ENCODE measurements at regions not wholly inside any gene's neighbourhood (a gene's known extent, or its start where the extent isn't known, plus 50 kb on each side); places are given as distances from the start of the nearest gene placed in this dataset.

- H3K36me3 ChIP-seq (replicated peaks; ENCODE audit: insufficient read depth, low read length), result no peaks in the 10 kb centered on the region
- TF ChIP-seq EZH2 (optimal IDR thresholded peaks at IDR 0.05; ENCODE audit: low read depth, low read length) (no peak), CTCF (IDR thresholded peaks at IDR 0.05; ENCODE audit: low read length) (no peak), EZH2phosphoT487 (IDR thresholded peaks at IDR 0.05; ENCODE audit: low read length) (no peak)
Measured at GRCh38 chr11:91854780-91855179, 369.8 kb upstream of the FAT3 start.

GRCh38 chr11:91854171-91854570 is 370.4 kb upstream of the FAT3 start:
- H3K27me3 ChIP-seq (replicated peaks; ENCODE audit: insufficient read depth, low read length), result no peaks in the 10 kb centered on the region
- H3K79me2 ChIP-seq (ENCODE audit: low read length), result no peaks in the 10 kb centered on the region
- no peak for DNase-seq
- no peaks in the 10 kb centered on the region for H3F3A ChIP-seq (ENCODE audit: insufficient read depth, low read length)
- H3K4me1 ChIP-seq (ENCODE audit: low read length), result no peaks in the 10 kb centered on the region
- H3K9ac ChIP-seq (ENCODE audit: low read length), result no peak overlapping the region
- H2AFZ ChIP-seq (ENCODE audit: low read length), result no peak overlapping the region
- no peak overlapping the region for H3K27ac ChIP-seq (ENCODE audit: low read length)
- H3K36me3 ChIP-seq (replicated peaks; ENCODE audit: insufficient read depth, low read length), result no peaks in the 10 kb centered on the region
- H3K9me3 ChIP-seq (replicated peaks; ENCODE audit: insufficient read depth, low read length), result no peaks in the 10 kb centered on the region
- no peak for TF ChIP-seq EZH2phosphoT487 (IDR thresholded peaks at IDR 0.05; ENCODE audit: low read length)
- TF ChIP-seq EZH2 (optimal IDR thresholded peaks at IDR 0.05; ENCODE audit: low read depth, low read length), result no peak
- no peak for TF ChIP-seq CTCF (IDR thresholded peaks at IDR 0.05; ENCODE audit: low read length)
- no peaks in the 10 kb centered on the region for H3K9me2 ChIP-seq (replicated peaks; ENCODE audit: insufficient read depth, low read length)
- no peak overlapping the region for H3K4me3 ChIP-seq (ENCODE audit: low read length)
- H4K20me1 ChIP-seq (ENCODE audit: insufficient read depth, low read length), result no peaks in the 10 kb centered on the region
- no peak overlapping the region for H3K4me2 ChIP-seq (ENCODE audit: low read depth, low read length)

More at GRCh38 chr11:91854780-91855179, 369.8 kb upstream of the FAT3 start:
- H3K27ac ChIP-seq (ENCODE audit: low read length), result no peak overlapping the region
- no peaks in the 10 kb centered on the region for H3F3A ChIP-seq (ENCODE audit: insufficient read depth, low read length)
- H3K4me1 ChIP-seq (ENCODE audit: low read length), result no peaks in the 10 kb centered on the region
- H3K4me2 ChIP-seq (ENCODE audit: low read depth, low read length), result no peak overlapping the region
- no peaks in the 10 kb centered on the region for H3K27me3 ChIP-seq (replicated peaks; ENCODE audit: insufficient read depth, low read length)
- DNase-seq, result no peak
- no peak overlapping the region for H3K4me3 ChIP-seq (ENCODE audit: low read length)
- no peak overlapping the region for H2AFZ ChIP-seq (ENCODE audit: low read length)
- H3K79me2 ChIP-seq (ENCODE audit: low read length), result no peaks in the 10 kb centered on the region
- no peaks in the 10 kb centered on the region for H3K9me3 ChIP-seq (replicated peaks; ENCODE audit: insufficient read depth, low read length)
- no peak overlapping the region for H3K9ac ChIP-seq (ENCODE audit: low read length)
- H3K9me2 ChIP-seq (replicated peaks; ENCODE audit: insufficient read depth, low read length), result no peaks in the 10 kb centered on the region
- no peaks in the 10 kb centered on the region for H4K20me1 ChIP-seq (ENCODE audit: insufficient read depth, low read length)

GRCh38 chr11:91851908-91852307 is 372.7 kb upstream of the FAT3 start:
- Histone ChIP-seq H3K9me2 (replicated peaks; ENCODE audit: insufficient read depth, low read length) (no peaks in the 10 kb centered on the region), H3K9ac (ENCODE audit: low read length) (no peak overlapping the region), H3K4me3 (ENCODE audit: low read length) (no peak overlapping the region), H4K20me1 (ENCODE audit: insufficient read depth, low read length) (no peaks in the 10 kb centered on the region), H3K27me3 (replicated peaks; ENCODE audit: insufficient read depth, low read length) (no peaks in the 10 kb centered on the region), H3K27ac (ENCODE audit: low read length) (no peak overlapping the region), H3K4me2 (ENCODE audit: low read depth, low read length) (no peak overlapping the region), H3K4me1 (ENCODE audit: low read length) (no peaks in the 10 kb centered on the region), H3K36me3 (replicated peaks; ENCODE audit: insufficient read depth, low read length) (no peaks in the 10 kb centered on the region), H2AFZ (ENCODE audit: low read length) (no peak overlapping the region), H3K79me2 (ENCODE audit: low read length) (no peaks in the 10 kb centered on the region), H3K9me3 (replicated peaks; ENCODE audit: insufficient read depth, low read length) (no peaks in the 10 kb centered on the region), H3F3A (ENCODE audit: insufficient read depth, low read length) (no peaks in the 10 kb centered on the region)
- no peak for DNase-seq
- no peak for TF ChIP-seq EZH2 (optimal IDR thresholded peaks at IDR 0.05; ENCODE audit: low read depth, low read length)
- TF ChIP-seq EZH2phosphoT487 (IDR thresholded peaks at IDR 0.05; ENCODE audit: low read length), result no peak
- TF ChIP-seq CTCF (IDR thresholded peaks at IDR 0.05; ENCODE audit: low read length), result no peak
